GM06990 (cell line): ENCODE measurements at regions not wholly inside any gene's neighbourhood (a gene's known extent, or its start where the extent isn't known, plus 50 kb on each side); places are given as distances from the start of the nearest gene placed in this dataset.

Source experiments
- DNase-seq: peaks from one replicate; pipeline ENCODE4 v3.0.0-alpha.2; 2011; ENCODE audit not compliant: insufficient read length; ENCODE audit errors: extremely low read depth
- H3K27me3 ChIP-seq: replicated peaks from 2 replicates; pipeline ENCODE4 v1.6.0; 2011; ENCODE audit warnings: low read length; ENCODE audit not compliant: control insufficient read depth, insufficient read depth
- H3K36me3 ChIP-seq: 2 replicates; pipeline ENCODE4 v1.5.1; 2011; ENCODE audit warnings: low read length; ENCODE audit not compliant: control insufficient read depth, insufficient read depth
- H3K4me3 ChIP-seq: replicated peaks from 2 replicates; pipeline ENCODE4 v1.5.1; 2011; ENCODE audit warnings: low read depth, mild to moderate bottlenecking, control low read depth, low read length
- TF ChIP-seq, protein P1 (sequence below): IDR thresholded peaks from 2 replicates; pipeline ENCODE4 v1.5.1; 2011; ENCODE audit warnings: low read length, control low read depth, mild to moderate bottlenecking, inconsistent platforms; ENCODE audit not compliant: insufficient read depth, poor library complexity, severe bottlenecking

DNA sequence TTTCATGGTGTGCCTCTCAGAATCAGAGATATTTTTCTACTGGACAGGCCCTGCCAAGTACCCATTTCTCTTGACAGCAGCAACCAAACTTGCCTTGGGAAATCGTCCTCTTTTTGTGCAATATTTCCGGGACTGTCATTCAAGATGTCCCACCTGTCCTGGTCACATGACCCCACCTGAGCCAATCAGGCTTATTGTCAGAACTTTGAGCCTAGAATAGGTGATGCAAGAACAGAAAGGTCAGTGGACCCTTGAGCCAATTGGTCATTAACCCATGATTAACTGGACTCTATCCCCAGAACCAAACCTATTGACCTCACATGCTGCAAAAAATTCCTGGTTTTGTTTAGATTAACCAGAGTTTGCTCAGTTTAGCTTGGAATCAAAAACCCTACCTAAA is 108.3 kb upstream of the TOP1 start:
- no peaks in the 10 kb centered on the region; the same call in 1 of the 2 replicates for H3K27me3 ChIP-seq
- no peak for DNase-seq

DNA sequence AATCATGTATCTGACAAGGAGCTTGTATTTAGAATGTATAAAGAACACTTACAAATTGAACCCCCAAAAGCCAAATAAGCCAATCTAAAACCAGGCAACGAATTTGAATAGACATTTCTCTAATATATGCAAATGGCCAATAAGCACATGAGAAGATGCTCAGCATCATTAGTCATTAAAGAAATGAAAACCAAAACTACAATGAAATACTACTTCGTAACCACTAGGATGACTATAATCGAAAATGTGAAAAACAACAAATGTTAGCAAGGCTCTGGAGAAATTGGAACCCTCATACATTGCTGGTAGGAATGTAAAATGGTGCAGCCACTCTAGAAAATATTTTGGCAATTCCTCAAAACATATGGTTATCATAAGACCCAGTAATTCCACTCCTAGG is 105.8 kb upstream of the TOP1 start:
- Histone ChIP-seq H3K4me3 (no peak overlapping the region), H3K27me3 (no peaks in the 10 kb centered on the region; the same call in 1 of the 2 replicates), H3K36me3 (no peaks in the 10 kb centered on the region)
- TF ChIP-seq, protein P1, sequence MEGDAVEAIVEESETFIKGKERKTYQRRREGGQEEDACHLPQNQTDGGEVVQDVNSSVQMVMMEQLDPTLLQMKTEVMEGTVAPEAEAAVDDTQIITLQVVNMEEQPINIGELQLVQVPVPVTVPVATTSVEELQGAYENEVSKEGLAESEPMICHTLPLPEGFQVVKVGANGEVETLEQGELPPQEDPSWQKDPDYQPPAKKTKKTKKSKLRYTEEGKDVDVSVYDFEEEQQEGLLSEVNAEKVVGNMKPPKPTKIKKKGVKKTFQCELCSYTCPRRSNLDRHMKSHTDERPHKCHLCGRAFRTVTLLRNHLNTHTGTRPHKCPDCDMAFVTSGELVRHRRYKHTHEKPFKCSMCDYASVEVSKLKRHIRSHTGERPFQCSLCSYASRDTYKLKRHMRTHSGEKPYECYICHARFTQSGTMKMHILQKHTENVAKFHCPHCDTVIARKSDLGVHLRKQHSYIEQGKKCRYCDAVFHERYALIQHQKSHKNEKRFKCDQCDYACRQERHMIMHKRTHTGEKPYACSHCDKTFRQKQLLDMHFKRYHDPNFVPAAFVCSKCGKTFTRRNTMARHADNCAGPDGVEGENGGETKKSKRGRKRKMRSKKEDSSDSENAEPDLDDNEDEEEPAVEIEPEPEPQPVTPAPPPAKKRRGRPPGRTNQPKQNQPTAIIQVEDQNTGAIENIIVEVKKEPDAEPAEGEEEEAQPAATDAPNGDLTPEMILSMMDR: no peak
- DNase-seq: no peak

More for the DNA sequence above, 108.3 kb upstream of the TOP1 start:
- H3K36me3 ChIP-seq: no peaks in the 10 kb centered on the region
- H3K4me3 ChIP-seq: no peak overlapping the region
- TF ChIP-seq, protein P1: no peak

DNA sequence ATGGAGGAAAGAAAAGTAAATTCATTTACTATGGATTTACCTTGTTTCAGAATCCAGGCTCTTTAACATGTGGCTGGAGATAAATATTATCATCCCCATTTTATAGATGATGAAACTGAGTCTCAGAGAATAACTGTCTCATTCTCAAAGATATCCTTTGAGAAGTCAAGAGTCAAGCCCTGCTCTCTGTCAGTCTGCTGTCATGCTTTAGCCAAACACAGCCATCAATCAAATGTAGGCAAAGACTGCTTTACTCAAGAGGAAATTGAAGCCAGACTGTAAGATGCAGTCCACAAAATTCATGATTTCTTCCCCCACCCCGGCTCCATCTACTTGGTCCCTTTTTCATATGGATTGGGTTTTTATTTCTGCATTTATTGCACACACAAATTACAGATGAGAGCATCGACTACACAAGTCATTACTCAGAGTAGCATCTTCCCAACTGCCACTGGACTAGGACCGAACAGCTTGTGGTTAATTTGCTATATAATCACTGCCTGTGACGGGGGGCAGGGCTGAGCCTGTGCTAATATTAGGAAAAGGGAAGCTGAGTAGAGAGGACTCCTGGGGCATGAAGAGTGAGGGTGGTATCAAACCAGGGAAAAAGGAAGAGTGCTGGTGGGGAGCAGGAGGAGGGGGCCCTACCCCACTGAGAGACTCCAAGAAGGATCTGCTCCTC is 102.7 kb upstream of the TOP1 start:
- TF ChIP-seq, protein P1: no peak
- no peak for DNase-seq
- Histone ChIP-seq H3K27me3 (no peaks in the 10 kb centered on the region; the same call in 1 of the 2 replicates), H3K36me3 (no peaks in the 10 kb centered on the region), H3K4me3 (no peak overlapping the region)

DNA sequence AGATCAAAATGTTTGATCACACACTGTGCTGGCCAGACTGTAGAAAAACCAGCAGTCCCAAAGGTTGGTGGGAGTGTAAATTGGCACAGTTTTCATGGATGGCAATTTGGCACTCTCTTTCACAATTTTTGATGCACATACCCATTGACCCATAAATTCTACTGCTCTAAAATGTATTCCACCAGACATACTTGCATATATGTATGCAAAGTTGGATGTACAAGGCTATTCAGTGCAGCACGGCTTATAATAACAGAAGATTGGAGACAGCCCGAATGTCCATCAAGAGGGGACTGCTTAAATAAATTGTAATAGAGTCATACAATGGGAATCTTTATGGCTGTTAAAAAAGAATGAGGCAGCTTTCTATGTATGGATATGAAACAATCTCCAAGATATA is 101.7 kb upstream of the TOP1 start:
- no peak for DNase-seq
- Histone ChIP-seq H3K4me3 (no peak overlapping the region), H3K36me3 (no peaks in the 10 kb centered on the region), H3K27me3 (no peaks in the 10 kb centered on the region; the same call in 1 of the 2 replicates)
- TF ChIP-seq, protein P1: no peak

DNA sequence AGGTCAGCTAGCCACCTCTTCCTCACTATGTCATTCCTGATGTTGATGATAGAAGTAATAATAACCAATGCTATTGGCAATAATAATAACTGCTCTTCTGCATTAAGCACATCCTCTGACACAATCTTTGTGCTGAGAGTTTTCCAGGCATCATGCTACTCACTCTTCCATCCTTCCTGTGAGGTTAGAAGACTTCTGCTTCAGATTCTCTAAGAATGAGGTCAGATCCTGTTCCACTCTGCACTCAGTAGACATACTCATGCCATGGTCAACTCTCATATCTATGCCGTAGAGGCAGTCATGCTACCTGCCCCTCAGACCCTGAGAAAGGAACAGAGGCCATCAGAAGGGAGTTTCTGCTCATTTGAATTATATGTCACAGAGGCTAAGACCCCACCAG is 98.1 kb upstream of the TOP1 start:
- DNase-seq: no peak
- TF ChIP-seq, protein P1: no peak
- Histone ChIP-seq H3K36me3 (no peaks in the 10 kb centered on the region), H3K4me3 (no peak overlapping the region), H3K27me3 (no peaks in the 10 kb centered on the region; the same call in 1 of the 2 replicates)
